ENCODE measurements at regions not wholly inside any gene's neighbourhood (a gene's known extent, or its start where the extent isn't known, plus 50 kb on each side); places are given as distances from the start of the nearest gene placed in this dataset.

DNA sequence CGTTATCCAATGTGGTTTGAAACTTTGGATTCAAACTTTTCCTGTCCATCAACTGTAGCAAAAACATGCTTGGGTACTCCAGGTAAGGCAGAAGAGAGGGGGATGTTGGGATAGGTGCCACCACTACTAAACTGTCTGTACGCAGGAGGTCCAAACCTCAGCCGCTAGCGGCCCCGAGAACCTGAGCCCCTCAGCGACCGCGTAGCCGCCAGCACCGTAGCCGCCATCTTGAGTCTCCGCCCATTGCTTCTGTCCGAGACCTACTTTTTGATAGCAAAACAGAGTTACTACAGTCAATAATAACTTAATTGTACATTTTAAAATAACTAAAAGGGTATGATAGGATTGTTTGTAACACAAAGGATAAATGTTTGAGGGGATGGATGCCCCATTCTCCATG is 119.9 kb upstream of the GRID2 start:
- Histone ChIP-seq H3K36me3 (ENCODE audit: control insufficient read depth in 4 of 4, insufficient read depth in 3 of 4, low read depth in 1 of 4, low read length in 3 of 4) (no peaks in the 10 kb centered on the region), H3K27ac (ENCODE audit: low read depth in 1 of 2, low read length in 2 of 2) (no peak overlapping the region), H3K4me1 (ENCODE audit: control insufficient read depth in 4 of 4, insufficient read depth in 4 of 4, low read length in 3 of 4) (no peaks in the 10 kb centered on the region), H3K9ac (ENCODE audit: low read depth in 1 of 2, low read length in 2 of 2) (no peak overlapping the region), H3K4me3 (ENCODE audit: low read depth in 1 of 3, low read length in 3 of 3) (no peak overlapping the region), H3K27me3 (ENCODE audit: control insufficient read depth in 4 of 4, insufficient read depth in 4 of 4, low read length in 3 of 4) (no peaks in the 10 kb centered on the region), H3K9me3 (ENCODE audit: control insufficient read depth in 4 of 4, low read length in 3 of 4) (peaks cover 0 to 4% (median 0%) of the 10 kb centered on the region in 4 donors)
- TF ChIP-seq SP1 (IDR thresholded peaks at IDR 0.05) (no peak), GABPA (IDR thresholded peaks at IDR 0.05 in 1 of 2, conservative IDR thresholded peaks at IDR 0.05 in 1 of 2) (no peak), EGR1 (IDR thresholded peaks at IDR 0.05; ENCODE audit: low read depth in 2 of 2) (no peak), FOXA2 (IDR thresholded peaks at IDR 0.05) (no peak), JUND (IDR thresholded peaks at IDR 0.05) (no peak), HNF4A (conservative IDR thresholded peaks at IDR 0.05) (no peak), TAF1 (conservative IDR thresholded peaks at IDR 0.05) (no peak)
- TF ChIP-seq, protein P1, sequence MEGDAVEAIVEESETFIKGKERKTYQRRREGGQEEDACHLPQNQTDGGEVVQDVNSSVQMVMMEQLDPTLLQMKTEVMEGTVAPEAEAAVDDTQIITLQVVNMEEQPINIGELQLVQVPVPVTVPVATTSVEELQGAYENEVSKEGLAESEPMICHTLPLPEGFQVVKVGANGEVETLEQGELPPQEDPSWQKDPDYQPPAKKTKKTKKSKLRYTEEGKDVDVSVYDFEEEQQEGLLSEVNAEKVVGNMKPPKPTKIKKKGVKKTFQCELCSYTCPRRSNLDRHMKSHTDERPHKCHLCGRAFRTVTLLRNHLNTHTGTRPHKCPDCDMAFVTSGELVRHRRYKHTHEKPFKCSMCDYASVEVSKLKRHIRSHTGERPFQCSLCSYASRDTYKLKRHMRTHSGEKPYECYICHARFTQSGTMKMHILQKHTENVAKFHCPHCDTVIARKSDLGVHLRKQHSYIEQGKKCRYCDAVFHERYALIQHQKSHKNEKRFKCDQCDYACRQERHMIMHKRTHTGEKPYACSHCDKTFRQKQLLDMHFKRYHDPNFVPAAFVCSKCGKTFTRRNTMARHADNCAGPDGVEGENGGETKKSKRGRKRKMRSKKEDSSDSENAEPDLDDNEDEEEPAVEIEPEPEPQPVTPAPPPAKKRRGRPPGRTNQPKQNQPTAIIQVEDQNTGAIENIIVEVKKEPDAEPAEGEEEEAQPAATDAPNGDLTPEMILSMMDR (IDR thresholded peaks at IDR 0.05; ENCODE audit: low read depth, low read length, missing input control): no peak
- TF ChIP-seq, protein P2, sequence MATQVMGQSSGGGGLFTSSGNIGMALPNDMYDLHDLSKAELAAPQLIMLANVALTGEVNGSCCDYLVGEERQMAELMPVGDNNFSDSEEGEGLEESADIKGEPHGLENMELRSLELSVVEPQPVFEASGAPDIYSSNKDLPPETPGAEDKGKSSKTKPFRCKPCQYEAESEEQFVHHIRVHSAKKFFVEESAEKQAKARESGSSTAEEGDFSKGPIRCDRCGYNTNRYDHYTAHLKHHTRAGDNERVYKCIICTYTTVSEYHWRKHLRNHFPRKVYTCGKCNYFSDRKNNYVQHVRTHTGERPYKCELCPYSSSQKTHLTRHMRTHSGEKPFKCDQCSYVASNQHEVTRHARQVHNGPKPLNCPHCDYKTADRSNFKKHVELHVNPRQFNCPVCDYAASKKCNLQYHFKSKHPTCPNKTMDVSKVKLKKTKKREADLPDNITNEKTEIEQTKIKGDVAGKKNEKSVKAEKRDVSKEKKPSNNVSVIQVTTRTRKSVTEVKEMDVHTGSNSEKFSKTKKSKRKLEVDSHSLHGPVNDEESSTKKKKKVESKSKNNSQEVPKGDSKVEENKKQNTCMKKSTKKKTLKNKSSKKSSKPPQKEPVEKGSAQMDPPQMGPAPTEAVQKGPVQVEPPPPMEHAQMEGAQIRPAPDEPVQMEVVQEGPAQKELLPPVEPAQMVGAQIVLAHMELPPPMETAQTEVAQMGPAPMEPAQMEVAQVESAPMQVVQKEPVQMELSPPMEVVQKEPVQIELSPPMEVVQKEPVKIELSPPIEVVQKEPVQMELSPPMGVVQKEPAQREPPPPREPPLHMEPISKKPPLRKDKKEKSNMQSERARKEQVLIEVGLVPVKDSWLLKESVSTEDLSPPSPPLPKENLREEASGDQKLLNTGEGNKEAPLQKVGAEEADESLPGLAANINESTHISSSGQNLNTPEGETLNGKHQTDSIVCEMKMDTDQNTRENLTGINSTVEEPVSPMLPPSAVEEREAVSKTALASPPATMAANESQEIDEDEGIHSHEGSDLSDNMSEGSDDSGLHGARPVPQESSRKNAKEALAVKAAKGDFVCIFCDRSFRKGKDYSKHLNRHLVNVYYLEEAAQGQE (IDR thresholded peaks at IDR 0.05): no peak
- 95% methylated on average over 13 of the region's 13 CpGs for WGBS
- DNase-seq (ENCODE audit: low spot score): no peak

DNA sequence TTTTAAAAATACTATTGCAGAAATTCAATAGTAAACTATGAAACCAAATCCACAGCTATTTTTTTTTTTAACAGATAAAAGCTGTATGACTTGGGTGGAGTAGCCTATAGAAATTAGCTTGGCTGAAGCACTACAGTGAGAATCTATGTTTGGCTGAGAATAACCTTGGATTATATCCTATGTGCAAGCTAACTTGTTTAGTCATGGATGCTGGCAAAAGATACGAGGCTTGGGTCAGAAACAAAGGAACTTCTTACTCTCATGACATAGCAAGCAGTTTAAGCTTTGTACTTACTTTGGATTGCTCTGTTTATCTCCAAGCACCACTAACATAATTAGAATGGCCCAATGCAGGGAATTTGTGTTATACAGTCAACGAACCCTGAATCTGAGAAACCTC is 119.2 kb upstream of the GRID2 start:
- Histone ChIP-seq H3K4me1 (ENCODE audit: control insufficient read depth in 4 of 4, insufficient read depth in 4 of 4, low read length in 3 of 4) (no peaks in the 10 kb centered on the region), H3K4me3 (ENCODE audit: low read depth in 1 of 3, low read length in 3 of 3) (no peak overlapping the region)
- TF ChIP-seq NR2F2 (IDR thresholded peaks at IDR 0.05) (no peak), HNF4A (conservative IDR thresholded peaks at IDR 0.05) (no peak), EGR1 (IDR thresholded peaks at IDR 0.05; ENCODE audit: low read depth in 2 of 2) (no peak), GABPA (IDR thresholded peaks at IDR 0.05 in 1 of 2, conservative IDR thresholded peaks at IDR 0.05 in 1 of 2) (no peak), SP1 (IDR thresholded peaks at IDR 0.05) (no peak)
- TF ChIP-seq, protein P2 (IDR thresholded peaks at IDR 0.05): no peak
- TF ChIP-seq, protein P1 (IDR thresholded peaks at IDR 0.05; ENCODE audit: low read depth, low read length, missing input control): no peak
- TF ChIP-seq, protein P3, sequence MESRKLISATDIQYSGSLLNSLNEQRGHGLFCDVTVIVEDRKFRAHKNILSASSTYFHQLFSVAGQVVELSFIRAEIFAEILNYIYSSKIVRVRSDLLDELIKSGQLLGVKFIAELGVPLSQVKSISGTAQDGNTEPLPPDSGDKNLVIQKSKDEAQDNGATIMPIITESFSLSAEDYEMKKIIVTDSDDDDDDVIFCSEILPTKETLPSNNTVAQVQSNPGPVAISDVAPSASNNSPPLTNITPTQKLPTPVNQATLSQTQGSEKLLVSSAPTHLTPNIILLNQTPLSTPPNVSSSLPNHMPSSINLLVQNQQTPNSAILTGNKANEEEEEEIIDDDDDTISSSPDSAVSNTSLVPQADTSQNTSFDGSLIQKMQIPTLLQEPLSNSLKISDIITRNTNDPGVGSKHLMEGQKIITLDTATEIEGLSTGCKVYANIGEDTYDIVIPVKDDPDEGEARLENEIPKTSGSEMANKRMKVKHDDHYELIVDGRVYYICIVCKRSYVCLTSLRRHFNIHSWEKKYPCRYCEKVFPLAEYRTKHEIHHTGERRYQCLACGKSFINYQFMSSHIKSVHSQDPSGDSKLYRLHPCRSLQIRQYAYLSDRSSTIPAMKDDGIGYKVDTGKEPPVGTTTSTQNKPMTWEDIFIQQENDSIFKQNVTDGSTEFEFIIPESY (IDR thresholded peaks at IDR 0.05): no peak

More for the DNA sequence above, 119.2 kb upstream of the GRID2 start:
- Histone ChIP-seq H3K27me3 (ENCODE audit: control insufficient read depth in 4 of 4, insufficient read depth in 4 of 4, low read length in 3 of 4) (no peaks in the 10 kb centered on the region), H3K9me3 (ENCODE audit: control insufficient read depth in 4 of 4, low read length in 3 of 4) (peaks cover 0 to 4% (median 0%) of the 10 kb centered on the region in 4 donors), H3K9ac (ENCODE audit: low read depth in 1 of 2, low read length in 2 of 2) (no peak overlapping the region), H3K36me3 (ENCODE audit: control insufficient read depth in 4 of 4, insufficient read depth in 3 of 4, low read depth in 1 of 4, low read length in 3 of 4) (no peaks in the 10 kb centered on the region), H3K27ac (ENCODE audit: low read depth in 1 of 2, low read length in 2 of 2) (no peak overlapping the region)
- DNase-seq (ENCODE audit: low spot score): no peak
- 73% methylated on average over 2 of the region's 2 CpGs for WGBS
